ENCODE measurements at regions not wholly inside any gene's neighbourhood (a gene's known extent, or its start where the extent isn't known, plus 50 kb on each side); places are given as distances from the start of the nearest gene placed in this dataset.

- 31% methylated on average over 11 of the region's 11 CpGs for WGBS (ENCODE audit: insufficient coverage, insufficient replicate concordance, low lambda C conversion rate, missing lambda C conversion rate)
- no peak for ATAC-seq
- H3K9me3 ChIP-seq (replicated peaks; ENCODE audit: control insufficient read depth, insufficient read depth, low read length): no peaks in the 10 kb centered on the region
- H3K4me3 ChIP-seq: no peak overlapping the region
- no peaks in the 10 kb centered on the region for H3K79me2 ChIP-seq (ENCODE audit: control insufficient read depth, insufficient read depth, low read length)
- no peak overlapping the region for H2AFZ ChIP-seq (ENCODE audit: control insufficient read depth, low read depth, low read length)
- FAIRE-seq: no peak
- no TSS peak for BruUV-seq (replicated peaks)
- ChIA-PET RAD21 (ENCODE audit: unreplicated experiment) (no interaction called here), SMC1A (ENCODE audit: uncharacterized antibody, unreplicated experiment) (no interaction called here), CTCF (no interaction called here), POLR2A (no interaction called here)
- TF ChIP-seq CHD4 (IDR thresholded peaks at IDR 0.05) (no peak), PBX3 (IDR thresholded peaks at IDR 0.05; ENCODE audit: insufficient replicate concordance, low read depth, low read length) (no peak), TCF12 (IDR thresholded peaks at IDR 0.05; ENCODE audit: low read depth, low read length) (no peak), IRF5 (IDR thresholded peaks at IDR 0.05; ENCODE audit: borderline replicate concordance) (no peak), STAT3 (IDR thresholded peaks at IDR 0.05; ENCODE audit: low read depth, low read length) (no peak)
- no peaks in the 10 kb centered on the region for H3K4me1 ChIP-seq (ENCODE audit: control insufficient read depth, insufficient read depth, low read length)
- no peak overlapping the region for H3K9ac ChIP-seq (ENCODE audit: control insufficient read depth, insufficient read depth, low read length)
- no peaks in the 10 kb centered on the region for H3K36me3 ChIP-seq (ENCODE audit: control insufficient read depth in 2 of 2, insufficient read depth in 2 of 2, low read length in 1 of 2)
- DNase-seq (ENCODE audit: low read depth, low spot score): no peak
- no peak overlapping the region for H3K4me2 ChIP-seq (ENCODE audit: control insufficient read depth, insufficient read depth)
- no peaks in the 10 kb centered on the region for H4K20me1 ChIP-seq (ENCODE audit: control insufficient read depth, insufficient read depth)
- no peak overlapping the region for H3K27ac ChIP-seq (ENCODE audit: control insufficient read depth, insufficient read depth)
- intact Hi-C loops (cut with micrococcal nuclease; ENCODE audit: unreplicated experiment): no loop called here
- in situ Hi-C loops (cut with MboI): no loop called here
- no peaks in the 10 kb centered on the region; a peak in 3 of 4 replicates for H3K27me3 ChIP-seq (replicated peaks in 1 of 2; ENCODE audit: control insufficient read depth in 2 of 2, insufficient read depth in 2 of 2, low read length in 1 of 2)
Observed at GRCh38 chr5:135242021-135242865, 156.8 kb downstream of the MACROH2A1 start.
